Hepatocyte (in vitro differentiated cells): ENCODE measurements at regions not wholly inside any gene's neighbourhood (a gene's known extent, or its start where the extent isn't known, plus 50 kb on each side); places are given as distances from the start of the nearest gene placed in this dataset.

Experiments
- DNase-seq: peaks from one replicate; pipeline ENCODE4 v3.0.0-alpha.2; 2016; ENCODE audit warnings: low spot score
- H2AFZ ChIP-seq: fragments of 200-600 bp; sonication (generic); 2 replicates; pipeline ENCODE4 v1.6.0; 2016; ENCODE audit warnings: antibody characterized with exemption, mild to moderate bottlenecking
- H3K27ac ChIP-seq: fragments of 200-600 bp; sonication (generic); 2 replicates; pipeline ENCODE4 v1.5.1; 2016; ENCODE audit warnings: mild to moderate bottlenecking
- H3K27me3 ChIP-seq: fragments of 200-600 bp; sonication (generic); 2 replicates; pipeline ENCODE4 v1.6.1; 2016
- H3K36me3 ChIP-seq: fragments of 200-600 bp; sonication (generic); replicated peaks from 2 replicates; pipeline ENCODE4 v1.5.1; 2016; ENCODE audit warnings: low read depth; ENCODE audit not compliant: insufficient read depth
- H3K4me1 ChIP-seq: fragments of 200-600 bp; sonication (generic); 2 replicates; pipeline ENCODE4 v1.5.1; 2016; ENCODE audit warnings: mild to moderate bottlenecking, moderate library complexity; ENCODE audit not compliant: insufficient read depth
- H3K4me2 ChIP-seq: fragments of 200-600 bp; sonication (generic); 2 replicates; pipeline ENCODE4 v1.6.0; 2016
- H3K4me3 ChIP-seq: fragments of 200-600 bp; sonication (generic); 2 replicates; pipeline ENCODE4 v1.5.1; 2016; ENCODE audit warnings: mild to moderate bottlenecking
- H3K79me2 ChIP-seq: fragments of 200-600 bp; sonication (generic); 2 replicates; pipeline ENCODE4 v1.6.0; 2017; ENCODE audit warnings: mild to moderate bottlenecking
- H3K9me2 ChIP-seq: fragments of 200-600 bp; sonication (generic); replicated peaks from 2 replicates; pipeline ENCODE4 v1.6.0; 2017; ENCODE audit warnings: mild to moderate bottlenecking; ENCODE audit not compliant: insufficient read depth
- H3K9me3 ChIP-seq: fragments of 200-600 bp; sonication (generic); 2 replicates; pipeline ENCODE4 v1.5.1; 2016; ENCODE audit warnings: low read depth, mild to moderate bottlenecking
- H4K20me1 ChIP-seq: fragments of 200-600 bp; sonication (generic); 2 replicates; pipeline ENCODE4 v1.6.0; 2016; ENCODE audit warnings: mild to moderate bottlenecking; ENCODE audit not compliant: insufficient read depth, poor library complexity, severe bottlenecking
- EZH2 ChIP-seq: fragments of 200-600 bp; sonication (generic); IDR thresholded peaks from 2 replicates; pipeline ENCODE4 v1.6.1; 2016; ENCODE audit warnings: antibody characterized with exemption, mild to moderate bottlenecking, borderline replicate concordance
- EZH2phosphoT487 ChIP-seq: fragments of 200-600 bp; sonication (generic); IDR thresholded peaks from one replicate; pipeline ENCODE4 v1.6.1; 2018; ENCODE audit warnings: antibody characterized with exemption, mild to moderate bottlenecking, low read depth, moderate library complexity; ENCODE audit not compliant: unreplicated experiment, severe bottlenecking
- WGBS: methylation state at CpG from one replicate; pipeline ENCODE4 v1.1.6; 2016; ENCODE audit warnings: low lambda C conversion rate; ENCODE audit errors: missing lambda C conversion rate; 5-methylcytosine and 5-hydroxymethylcytosine counted together
- TF ChIP-seq, protein P1 (sequence below): fragments of 200-600 bp; sonication (generic); IDR thresholded peaks from 2 replicates; pipeline ENCODE4 v1.5.1; 2016; ENCODE audit warnings: antibody characterized with exemption, mild to moderate bottlenecking; ENCODE audit not compliant: poor library complexity

DNA sequence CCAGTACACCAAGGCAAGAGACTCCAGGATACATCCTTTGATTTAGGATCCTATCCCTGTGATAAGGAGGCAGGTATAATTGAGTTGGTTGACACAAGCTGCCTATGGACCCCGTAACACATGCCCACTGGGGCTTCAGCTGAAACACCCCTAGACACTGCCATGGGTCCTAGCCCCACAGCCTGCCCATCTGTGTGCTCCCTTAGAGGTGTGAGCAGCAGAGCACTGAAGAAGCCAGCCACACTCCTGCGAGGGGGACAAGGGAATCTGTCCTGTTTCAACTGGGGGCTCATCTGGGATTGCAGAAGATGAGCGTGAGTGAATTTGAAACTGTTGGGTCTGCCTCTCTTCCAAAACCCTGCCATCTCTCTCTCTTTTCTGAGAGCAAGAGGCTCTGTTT lies 385.9 kb upstream of the SLITRK6 start:
- no peaks in the 10 kb centered on the region for H3K4me1 ChIP-seq
- no peak overlapping the region for H3K27ac ChIP-seq
- H3K79me2 ChIP-seq = no peaks in the 10 kb centered on the region
- no peak for DNase-seq
- no peak overlapping the region for H2AFZ ChIP-seq
- H3K4me3 ChIP-seq = no peak overlapping the region
- TF ChIP-seq EZH2phosphoT487 (no peak), EZH2 (no peak)
- TF ChIP-seq, protein P1, sequence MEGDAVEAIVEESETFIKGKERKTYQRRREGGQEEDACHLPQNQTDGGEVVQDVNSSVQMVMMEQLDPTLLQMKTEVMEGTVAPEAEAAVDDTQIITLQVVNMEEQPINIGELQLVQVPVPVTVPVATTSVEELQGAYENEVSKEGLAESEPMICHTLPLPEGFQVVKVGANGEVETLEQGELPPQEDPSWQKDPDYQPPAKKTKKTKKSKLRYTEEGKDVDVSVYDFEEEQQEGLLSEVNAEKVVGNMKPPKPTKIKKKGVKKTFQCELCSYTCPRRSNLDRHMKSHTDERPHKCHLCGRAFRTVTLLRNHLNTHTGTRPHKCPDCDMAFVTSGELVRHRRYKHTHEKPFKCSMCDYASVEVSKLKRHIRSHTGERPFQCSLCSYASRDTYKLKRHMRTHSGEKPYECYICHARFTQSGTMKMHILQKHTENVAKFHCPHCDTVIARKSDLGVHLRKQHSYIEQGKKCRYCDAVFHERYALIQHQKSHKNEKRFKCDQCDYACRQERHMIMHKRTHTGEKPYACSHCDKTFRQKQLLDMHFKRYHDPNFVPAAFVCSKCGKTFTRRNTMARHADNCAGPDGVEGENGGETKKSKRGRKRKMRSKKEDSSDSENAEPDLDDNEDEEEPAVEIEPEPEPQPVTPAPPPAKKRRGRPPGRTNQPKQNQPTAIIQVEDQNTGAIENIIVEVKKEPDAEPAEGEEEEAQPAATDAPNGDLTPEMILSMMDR = no peak
- H3K9me3 ChIP-seq = no peaks in the 10 kb centered on the region
- WGBS = 91% methylated on average over 3 of the region's 3 CpGs
- no peak overlapping the region for H3K4me2 ChIP-seq
- no peaks in the 10 kb centered on the region for H3K27me3 ChIP-seq
- H3K36me3 ChIP-seq = no peaks in the 10 kb centered on the region
- H3K9me2 ChIP-seq = no peaks in the 10 kb centered on the region
- H4K20me1 ChIP-seq = no peaks in the 10 kb centered on the region

DNA sequence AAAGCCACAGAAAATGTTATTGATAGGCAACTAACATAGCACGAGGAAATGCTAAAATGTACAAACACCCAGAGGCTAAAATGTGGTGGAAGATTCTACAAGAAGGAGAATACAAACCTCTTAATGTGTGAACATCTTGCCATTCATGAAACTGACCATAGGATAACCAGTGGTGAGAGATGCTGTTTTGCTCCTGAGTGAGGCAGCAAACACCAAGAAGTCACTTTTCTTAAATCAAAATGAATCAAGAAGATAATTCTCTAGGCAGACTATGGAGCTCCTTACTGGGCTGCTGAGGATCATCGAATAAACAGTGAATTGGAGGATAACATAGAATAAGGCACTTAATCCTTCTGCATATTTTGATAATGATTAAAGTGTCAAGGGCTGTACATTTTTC lies 375.4 kb upstream of the SLITRK6 start:
- no peak overlapping the region for H3K4me3 ChIP-seq
- no peak overlapping the region for H3K4me2 ChIP-seq
- H3K4me1 ChIP-seq = no peaks in the 10 kb centered on the region
- no peak overlapping the region for H3K27ac ChIP-seq
- no peaks in the 10 kb centered on the region for H3K9me3 ChIP-seq
- H3K36me3 ChIP-seq = no peaks in the 10 kb centered on the region
- no peak for TF ChIP-seq EZH2
- TF ChIP-seq, protein P1 = peak; percentile 21
- TF ChIP-seq EZH2phosphoT487 = no peak
- H3K9me2 ChIP-seq = no peaks in the 10 kb centered on the region
- no peaks in the 10 kb centered on the region for H3K27me3 ChIP-seq
- 72% methylated on average over 2 of the region's 2 CpGs for WGBS
- H4K20me1 ChIP-seq = no peaks in the 10 kb centered on the region
- no peak overlapping the region for H2AFZ ChIP-seq
- no peak for DNase-seq
- no peaks in the 10 kb centered on the region for H3K79me2 ChIP-seq

DNA sequence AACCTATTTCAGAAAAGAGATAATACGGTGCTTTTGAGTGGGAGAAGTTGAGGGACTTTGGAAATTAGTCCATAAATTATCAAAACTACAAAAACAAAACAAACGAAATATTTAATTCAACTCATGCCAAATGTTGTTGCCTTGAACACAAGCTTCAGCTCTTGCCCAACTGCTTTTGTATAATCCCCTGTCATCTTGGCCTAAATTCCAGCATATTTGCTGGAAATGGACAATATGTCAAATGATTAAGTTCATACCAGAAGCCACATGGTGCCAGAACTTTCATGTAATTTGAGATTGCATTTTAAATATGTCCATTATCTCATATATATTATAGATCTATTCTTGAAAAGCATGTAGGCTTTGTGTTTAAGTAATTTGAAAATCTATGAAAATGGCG lies 373.7 kb upstream of the SLITRK6 start:
- H2AFZ ChIP-seq = no peak overlapping the region
- no peaks in the 10 kb centered on the region for H3K4me1 ChIP-seq
- 70% methylated on average over 3 of the region's 3 CpGs for WGBS
- TF ChIP-seq EZH2phosphoT487 (no peak), EZH2 (no peak)
- TF ChIP-seq, protein P1 = no peak
- H3K9me3 ChIP-seq = no peaks in the 10 kb centered on the region
- no peaks in the 10 kb centered on the region for H3K9me2 ChIP-seq
- no peak for DNase-seq
- no peaks in the 10 kb centered on the region for H3K36me3 ChIP-seq
- H3K4me2 ChIP-seq = no peak overlapping the region
- no peak overlapping the region for H3K27ac ChIP-seq
- H3K27me3 ChIP-seq = no peaks in the 10 kb centered on the region
- H3K79me2 ChIP-seq = no peaks in the 10 kb centered on the region
- no peaks in the 10 kb centered on the region for H4K20me1 ChIP-seq
- H3K4me3 ChIP-seq = no peak overlapping the region

DNA sequence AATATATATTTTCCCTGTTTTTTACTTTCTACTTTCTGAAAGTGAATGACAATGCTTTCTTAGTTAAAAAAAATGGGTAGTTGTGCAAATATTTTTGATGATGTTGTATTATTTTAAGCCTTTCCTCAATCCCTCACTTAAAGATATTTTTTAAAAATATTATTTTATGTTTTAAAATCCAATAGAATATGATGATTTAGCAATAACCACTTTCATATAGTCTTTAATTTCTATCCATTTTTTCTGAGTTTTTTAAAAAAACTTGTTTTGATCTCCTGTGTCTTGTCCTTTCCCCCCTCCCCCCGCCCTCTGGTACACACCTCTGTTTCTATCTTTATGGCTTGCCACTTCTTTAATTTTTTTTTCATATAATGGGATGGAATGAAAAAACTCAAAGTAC lies 362.0 kb upstream of the SLITRK6 start:
- no peak for DNase-seq
- TF ChIP-seq, protein P1 = no peak
- no peak for TF ChIP-seq EZH2
- no peak for TF ChIP-seq EZH2phosphoT487
- Histone ChIP-seq H2AFZ (no peak overlapping the region), H3K79me2 (no peaks in the 10 kb centered on the region), H4K20me1 (no peaks in the 10 kb centered on the region), H3K27ac (no peak overlapping the region), H3K36me3 (no peaks in the 10 kb centered on the region), H3K9me2 (no peaks in the 10 kb centered on the region), H3K4me1 (no peaks in the 10 kb centered on the region), H3K27me3 (no peaks in the 10 kb centered on the region), H3K9me3 (no peaks in the 10 kb centered on the region), H3K4me3 (no peak overlapping the region), H3K4me2 (no peak overlapping the region)
- WGBS = 84% methylated on average over 1 of the region's 1 CpG
